ENCODE measurements at regions not wholly inside any gene's neighbourhood (a gene's known extent, or its start where the extent isn't known, plus 50 kb on each side); places are given as distances from the start of the nearest gene placed in this dataset.

GRCh38 chr6:84467296-84467695, 239.9 kb upstream of the CEP162 start:
- H3K4me3 ChIP-seq: no peak overlapping the region
- no peak overlapping the region for H3K9ac ChIP-seq (ENCODE audit: low read depth in 2 of 2, low read length in 2 of 2)
- no peaks in the 10 kb centered on the region for H3K9me3 ChIP-seq
- intact Hi-C loops (cut with DNase I): no loop called here
- no peak overlapping the region for H3K27ac ChIP-seq
- no peak for TF ChIP-seq CTCF (IDR thresholded peaks at IDR 0.05)
- no peaks in the 10 kb centered on the region for H3K4me1 ChIP-seq
- no peaks in the 10 kb centered on the region for H3K36me3 ChIP-seq
- no peaks in the 10 kb centered on the region for H3K27me3 ChIP-seq
- no peak for DNase-seq

GRCh38 chr6:84466511-84466910, 239.1 kb upstream of the CEP162 start:
- no peaks in the 10 kb centered on the region for H3K36me3 ChIP-seq
- H3K27ac ChIP-seq: no peak overlapping the region
- H3K9me3 ChIP-seq: no peaks in the 10 kb centered on the region
- no peak for TF ChIP-seq CTCF (IDR thresholded peaks at IDR 0.05)
- DNase-seq: no peak
- intact Hi-C loops (cut with DNase I): no loop called here
- no peak overlapping the region for H3K9ac ChIP-seq (ENCODE audit: low read depth in 2 of 2, low read length in 2 of 2)
- H3K4me1 ChIP-seq: no peaks in the 10 kb centered on the region
- H3K4me3 ChIP-seq: no peak overlapping the region
- H3K27me3 ChIP-seq: no peaks in the 10 kb centered on the region

GRCh38 chr6:84464471-84464870, 237.0 kb upstream of the CEP162 start:
- no peaks in the 10 kb centered on the region for H3K9me3 ChIP-seq
- H3K4me3 ChIP-seq: no peak overlapping the region
- DNase-seq: no peak
- intact Hi-C loops (cut with DNase I): no loop called here
- H3K9ac ChIP-seq (ENCODE audit: low read depth in 2 of 2, low read length in 2 of 2): no peak overlapping the region
- H3K36me3 ChIP-seq: no peaks in the 10 kb centered on the region
- TF ChIP-seq CTCF (IDR thresholded peaks at IDR 0.05): no peak
- H3K27ac ChIP-seq: no peak overlapping the region
- H3K4me1 ChIP-seq: no peaks in the 10 kb centered on the region
- no peaks in the 10 kb centered on the region for H3K27me3 ChIP-seq

- intact Hi-C loops (cut with DNase I): no loop called here
- H3K27ac ChIP-seq: no peak overlapping the region
- no peak overlapping the region for H3K9ac ChIP-seq (ENCODE audit: low read depth in 2 of 2, low read length in 2 of 2)
- TF ChIP-seq CTCF (IDR thresholded peaks at IDR 0.05): no peak
- H3K9me3 ChIP-seq: no peaks in the 10 kb centered on the region
- no peak for DNase-seq
- no peaks in the 10 kb centered on the region for H3K36me3 ChIP-seq
- H3K4me3 ChIP-seq: no peak overlapping the region
- H3K27me3 ChIP-seq: no peaks in the 10 kb centered on the region
- no peaks in the 10 kb centered on the region for H3K4me1 ChIP-seq
Observed at GRCh38 chr6:84462698-84463097, 235.3 kb upstream of the CEP162 start.

- Histone ChIP-seq H3K9ac (ENCODE audit: low read depth in 2 of 2, low read length in 2 of 2) (no peak overlapping the region), H3K36me3 (no peaks in the 10 kb centered on the region), H3K27ac (no peak overlapping the region), H3K9me3 (no peaks in the 10 kb centered on the region), H3K4me3 (no peak overlapping the region), H3K27me3 (no peaks in the 10 kb centered on the region), H3K4me1 (no peaks in the 10 kb centered on the region)
- no peak for TF ChIP-seq CTCF (IDR thresholded peaks at IDR 0.05)
- DNase-seq: no peak
- intact Hi-C loops (cut with DNase I): no loop called here
Observed at GRCh38 chr6:84461461-84461860, 234.0 kb upstream of the CEP162 start.

- H3K9me3 ChIP-seq: no peaks in the 10 kb centered on the region
- H3K27ac ChIP-seq: no peak overlapping the region
- H3K36me3 ChIP-seq: no peaks in the 10 kb centered on the region
- intact Hi-C loops (cut with DNase I): no loop called here
- H3K27me3 ChIP-seq: no peaks in the 10 kb centered on the region
- H3K4me1 ChIP-seq: no peaks in the 10 kb centered on the region
- no peak for DNase-seq
- TF ChIP-seq CTCF (IDR thresholded peaks at IDR 0.05): no peak
- H3K4me3 ChIP-seq: no peak overlapping the region
- no peak overlapping the region for H3K9ac ChIP-seq (ENCODE audit: low read depth in 2 of 2, low read length in 2 of 2)
Observed at GRCh38 chr6:84460491-84460890, 233.0 kb upstream of the CEP162 start.
